GM19240 (cell line): ENCODE measurements at regions not wholly inside any gene's neighbourhood (a gene's known extent, or its start where the extent isn't known, plus 50 kb on each side); places are given as distances from the start of the nearest gene placed in this dataset.
"Not testable (repeated sequence)": the region's sequence is repeated elsewhere in the genome, so short reads cannot be mapped to it uniquely, and the experiment has no call there.

ENCODE experiments used
- DNase-seq: peaks from one replicate; pipeline ENCODE4 v3.0.0; 2011; ENCODE audit warnings: low spot score; ENCODE audit not compliant: insufficient read length

DNA sequence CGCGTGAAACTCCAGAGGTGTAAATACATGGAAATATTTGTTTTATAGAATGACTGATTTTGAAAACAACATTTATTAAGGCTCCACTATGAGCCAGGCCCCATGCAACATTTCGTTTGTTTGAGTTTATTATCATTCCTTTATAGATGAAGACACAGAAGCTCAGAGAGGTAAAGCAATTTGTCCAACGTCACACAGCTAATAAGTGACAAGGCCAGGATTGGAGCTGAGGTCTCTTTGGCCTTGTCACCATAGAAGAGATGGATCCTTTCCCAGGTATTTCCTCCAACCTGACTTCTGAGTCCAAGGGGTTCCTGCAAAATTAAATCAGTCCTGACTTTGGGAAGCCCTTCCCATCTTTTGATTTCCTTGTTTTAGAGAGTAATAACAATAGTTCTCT, 98.0 kb downstream of the SYF2 start:
- no peak for DNase-seq

DNA sequence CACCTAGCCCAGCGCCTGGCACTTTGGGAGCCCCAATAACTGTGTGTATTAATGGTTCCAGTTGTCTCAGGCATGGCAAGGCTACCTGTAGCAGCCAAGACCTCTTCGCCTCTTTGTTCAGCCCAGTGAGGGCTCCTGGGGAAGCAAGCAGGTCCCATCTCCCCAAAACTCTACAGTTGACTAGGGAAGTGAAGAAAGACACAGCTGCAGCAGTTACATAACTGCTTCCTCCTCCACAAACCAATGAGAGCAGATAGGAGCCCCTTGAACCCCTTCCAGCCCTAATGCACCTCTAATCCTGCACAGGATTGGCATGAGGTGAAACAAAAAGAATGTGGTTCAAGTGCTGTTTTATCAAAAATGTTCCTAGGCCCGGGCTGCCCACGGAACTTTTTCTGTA, 100.5 kb downstream of the SYF2 start:
- DNase-seq, result no peak

DNA sequence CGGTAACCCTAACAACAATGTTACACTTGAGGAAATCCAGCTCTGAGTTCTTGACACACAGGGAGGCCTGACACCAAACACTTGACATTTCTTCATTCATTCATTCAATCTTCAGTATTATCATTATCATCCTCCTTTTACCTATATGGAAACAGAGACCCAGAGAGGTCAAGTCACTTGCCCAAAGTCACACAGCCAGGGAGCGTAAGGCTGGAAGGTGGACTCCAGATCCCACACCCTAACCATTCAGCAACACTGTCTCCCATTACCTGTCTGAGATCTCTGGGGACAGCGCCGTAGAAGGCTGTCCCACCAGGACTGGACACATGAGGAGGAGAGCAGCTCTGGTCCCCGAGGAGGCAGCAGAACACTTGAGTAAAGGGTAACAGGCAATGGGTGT, 101.4 kb downstream of the SYF2 start:
- no peak for DNase-seq

DNA sequence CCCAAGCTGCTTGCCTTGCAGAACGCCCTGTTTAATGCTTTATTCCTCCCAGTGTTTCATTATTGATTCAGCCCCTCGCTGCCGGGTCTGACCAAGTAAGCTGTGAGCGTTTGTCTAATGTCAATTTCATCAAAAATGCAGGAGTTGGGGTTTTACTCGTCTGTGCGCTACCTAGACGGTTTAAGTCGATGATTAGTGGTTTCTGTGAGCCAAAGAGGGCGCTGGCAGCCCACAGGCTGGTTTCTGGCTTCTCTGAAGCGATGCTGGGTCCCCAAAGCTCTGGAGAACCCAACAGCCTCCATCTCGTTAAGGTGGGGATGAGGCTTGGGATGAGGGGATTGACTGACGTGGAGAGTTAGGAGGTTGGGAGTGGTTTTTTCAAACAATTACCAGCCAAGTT, 102.9 kb downstream of the SYF2 start:
- no peak for DNase-seq

DNA sequence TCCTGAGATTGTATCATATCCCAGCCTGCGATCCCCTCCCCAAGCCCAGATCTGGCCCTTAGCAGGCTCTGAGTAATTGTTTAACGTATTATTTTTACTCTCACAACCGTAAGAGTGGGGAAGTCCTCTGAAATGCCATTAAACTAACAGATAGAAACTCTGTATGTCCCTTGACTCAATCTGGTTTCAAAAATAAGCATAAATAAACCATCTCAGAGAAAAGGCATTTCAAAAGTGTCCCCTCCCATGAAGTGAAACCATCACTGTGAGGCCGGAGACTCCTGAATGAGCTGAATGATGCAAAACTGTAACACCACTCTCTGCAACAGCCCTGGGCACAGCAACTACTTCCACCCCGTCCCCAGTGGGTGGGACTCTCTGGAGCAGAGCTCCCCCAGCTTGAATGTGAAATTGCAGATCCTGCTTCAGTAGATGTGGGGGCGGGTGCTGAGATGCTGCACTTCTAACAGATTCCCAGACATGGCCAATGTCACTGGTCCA, 104.1 kb downstream of the SYF2 start:
- DNase-seq, result peak; percentile 46

DNA sequence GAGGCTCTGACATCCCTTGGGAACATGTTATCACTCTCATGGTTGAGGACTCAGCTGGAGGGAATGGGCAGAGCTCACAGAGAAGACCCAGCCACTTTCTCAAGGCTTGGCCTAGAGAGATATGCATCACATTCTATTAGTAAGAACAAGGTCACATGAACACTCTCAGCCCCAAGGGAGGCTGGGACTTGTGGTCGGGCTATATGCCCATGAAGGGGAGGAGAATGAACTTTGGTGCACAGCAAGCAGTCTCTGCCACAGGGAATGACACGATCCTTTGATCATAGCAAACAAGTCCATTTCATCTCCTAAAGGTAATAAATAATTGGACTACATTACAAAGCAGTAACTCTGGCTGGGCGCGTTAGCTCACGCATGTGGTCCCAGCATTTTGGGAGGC, 105.7 kb downstream of the SYF2 start:
- no peak for DNase-seq

DNA sequence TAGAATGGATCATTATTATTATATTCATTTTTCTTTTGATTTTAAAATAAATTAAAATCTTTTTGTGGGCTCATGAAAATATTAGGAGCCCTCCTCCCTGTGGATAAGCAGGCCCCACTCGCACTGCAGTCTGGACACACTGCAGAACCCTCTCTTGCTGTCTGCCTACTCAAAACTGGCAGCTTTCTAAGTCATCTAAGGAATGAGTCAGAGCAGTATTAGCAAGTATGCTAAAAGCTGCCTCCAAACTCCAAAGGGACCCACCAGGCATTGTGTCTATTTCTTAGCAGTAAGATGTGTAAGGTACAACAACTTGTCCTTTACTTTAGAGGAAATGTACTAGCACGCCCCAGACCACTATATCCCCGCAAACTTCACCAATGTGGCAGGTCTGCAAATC, 108.8 kb downstream of the SYF2 start:
- DNase-seq, result no peak

DNA sequence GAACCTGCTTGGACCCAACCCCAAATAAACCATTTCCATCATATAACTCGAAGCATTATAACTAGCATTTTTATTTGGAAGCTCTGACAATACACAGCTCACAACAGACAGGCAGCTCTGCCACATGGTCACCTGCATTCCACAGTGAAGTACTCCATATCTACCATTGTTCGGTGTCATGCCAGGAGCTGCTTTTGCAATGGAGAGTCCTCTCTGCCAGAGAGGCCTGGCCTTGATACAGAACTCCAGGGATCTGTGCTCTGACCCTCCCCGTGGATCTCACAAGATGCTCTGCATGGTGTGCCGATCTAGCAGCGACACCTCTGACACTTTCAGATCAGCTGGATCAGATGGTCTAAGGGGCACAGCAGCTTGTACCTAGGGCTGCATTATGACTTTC, 109.6 kb downstream of the SYF2 start:
- DNase-seq, result no peak

DNA sequence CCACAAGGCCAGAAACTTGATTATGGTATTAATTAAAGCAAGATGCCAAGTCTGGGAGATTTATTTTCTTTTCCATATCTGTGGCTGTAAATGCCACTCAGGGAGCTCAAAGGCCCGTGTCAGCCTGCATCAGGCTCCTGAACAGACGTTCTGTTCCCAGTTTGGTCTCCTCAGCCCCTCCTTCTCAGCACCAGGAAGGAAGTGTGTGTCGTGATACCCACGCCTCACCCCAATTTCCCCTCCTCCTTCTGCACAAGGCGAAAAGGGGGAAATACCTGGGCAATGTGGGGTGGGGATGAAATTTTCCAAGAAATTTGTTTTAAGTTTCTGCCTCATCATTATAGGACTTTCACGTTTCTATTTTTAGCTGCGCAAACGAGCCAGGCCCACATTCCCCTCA, 112.0 kb downstream of the SYF2 start:
- no peak for DNase-seq

DNA sequence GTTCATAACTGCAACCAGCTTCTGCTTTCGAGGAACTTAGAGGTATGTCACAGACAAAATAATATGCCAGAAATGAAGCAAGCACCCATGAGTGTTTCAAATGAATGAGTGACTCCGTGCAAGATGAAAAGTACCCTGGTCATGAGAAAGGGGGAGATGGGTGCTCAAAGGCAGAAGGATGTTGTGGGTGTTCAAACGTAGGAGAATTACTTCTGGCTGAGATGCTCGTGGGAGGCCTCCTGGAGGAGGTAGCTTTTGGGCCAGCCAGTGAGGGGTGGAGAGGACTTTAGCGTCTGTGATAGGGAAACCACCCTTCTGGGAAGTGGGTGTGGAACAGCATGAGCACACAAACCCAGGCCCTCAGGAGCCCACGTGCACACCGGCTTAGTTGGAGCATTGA, 113.8 kb downstream of the SYF2 start:
- DNase-seq, result no peak

DNA sequence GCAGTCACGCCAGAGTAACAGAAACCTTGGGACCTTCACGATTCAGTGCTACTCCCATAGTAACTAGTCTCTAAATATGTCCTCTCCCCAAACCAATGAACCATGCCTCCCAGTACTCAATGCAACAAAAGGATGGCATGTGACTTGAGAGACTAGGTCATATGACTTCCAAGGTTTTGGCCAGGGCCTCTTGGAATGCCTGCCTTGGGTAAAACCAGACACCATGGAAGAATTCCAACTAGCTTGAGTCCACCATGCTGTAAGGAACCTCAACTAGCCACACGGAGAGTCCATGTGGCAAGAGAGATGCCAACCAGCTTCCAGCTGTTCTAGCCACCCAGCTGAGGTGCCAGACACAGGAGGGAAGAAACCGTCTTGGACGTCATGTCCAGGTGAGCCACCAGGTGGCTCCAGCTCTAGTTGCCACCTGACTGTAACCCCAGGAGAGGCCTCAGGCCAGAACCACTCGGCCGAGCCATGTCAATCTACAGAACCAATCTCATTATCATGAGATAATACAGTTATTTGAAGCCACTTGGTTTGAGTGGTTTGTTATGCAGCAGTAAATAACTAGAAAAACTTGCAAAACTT, 115.0 kb downstream of the SYF2 start:
- no peak for DNase-seq

DNA sequence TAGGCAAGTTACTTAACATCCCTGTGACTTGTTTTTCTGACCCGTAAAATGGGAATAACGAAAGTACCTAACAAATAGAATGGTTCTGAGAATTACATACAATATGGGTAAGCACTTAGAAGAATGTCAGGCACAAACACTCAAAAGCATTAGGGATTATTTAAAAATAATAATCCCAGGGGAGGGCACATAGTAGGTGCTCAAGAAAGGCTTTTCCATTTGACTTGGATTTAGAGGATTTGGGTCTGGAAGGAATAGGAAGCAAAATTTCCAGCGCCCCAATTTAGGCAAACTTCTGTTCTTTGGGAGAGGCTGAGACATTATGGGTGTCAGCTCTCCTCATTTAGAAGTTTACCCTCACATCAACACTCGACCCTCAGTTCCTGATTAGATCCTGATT, 115.5 kb downstream of the SYF2 start:
- no peak for DNase-seq

DNA sequence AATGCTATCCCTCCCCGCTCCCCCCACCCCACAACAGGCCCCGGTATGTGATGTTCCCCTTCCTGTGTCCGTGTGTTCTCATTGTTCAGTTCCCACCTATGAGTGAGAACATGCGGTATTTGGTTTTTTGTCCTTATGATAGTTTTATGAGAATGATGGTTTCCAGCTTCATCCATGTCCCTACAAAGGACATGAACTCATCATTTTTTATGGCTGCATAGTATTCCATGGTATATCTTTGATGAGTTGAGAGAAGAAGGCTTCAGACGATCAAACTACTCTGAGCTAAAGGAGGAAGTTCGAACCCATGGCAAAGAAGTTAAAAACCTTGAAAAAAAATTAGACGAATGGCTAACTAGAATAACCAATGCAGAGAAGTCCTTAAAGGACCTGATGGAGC, 116.2 kb downstream of the SYF2 start:
- DNase-seq, result not testable (repeated sequence)

DNA sequence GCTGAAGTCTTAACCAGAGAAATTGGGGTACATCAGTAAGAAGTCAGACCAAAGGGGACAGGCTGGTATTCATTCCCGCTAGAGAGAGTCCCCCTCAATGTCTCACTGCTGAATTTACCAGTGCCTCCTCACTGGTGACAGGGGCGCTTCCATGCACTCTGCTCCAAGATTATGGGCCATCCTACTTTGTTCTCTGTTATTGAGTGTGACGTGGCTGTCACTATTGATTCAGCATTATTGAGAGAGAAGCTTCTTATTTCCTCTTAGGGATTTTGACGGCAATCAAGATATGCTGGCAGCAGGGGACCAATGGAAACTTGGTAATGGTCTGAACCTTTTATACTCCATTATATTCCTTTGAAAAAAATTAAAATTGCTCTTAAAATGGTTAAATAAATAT, 118.6 kb downstream of the SYF2 start:
- no peak for DNase-seq

DNA sequence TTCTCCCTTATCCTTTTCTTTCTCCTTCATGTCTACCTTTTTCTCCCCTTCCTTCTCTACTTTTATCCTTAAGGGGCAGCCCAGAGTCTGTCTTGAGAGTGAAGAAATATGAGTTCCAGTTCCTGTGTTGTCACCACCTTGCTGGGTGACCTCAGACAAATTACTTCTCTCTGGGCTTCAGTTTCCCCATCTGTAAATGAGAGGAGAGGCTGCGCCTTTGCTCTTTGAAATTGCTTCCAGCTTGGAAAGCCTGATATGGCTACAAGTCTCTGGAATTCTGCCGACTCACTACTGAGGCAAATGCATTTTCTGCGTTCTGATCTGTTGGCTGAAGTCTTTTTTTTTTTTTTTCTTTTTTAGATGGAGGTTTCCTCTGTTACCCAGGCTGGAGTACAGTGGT, 119.2 kb downstream of the SYF2 start:
- no peak for DNase-seq

DNA sequence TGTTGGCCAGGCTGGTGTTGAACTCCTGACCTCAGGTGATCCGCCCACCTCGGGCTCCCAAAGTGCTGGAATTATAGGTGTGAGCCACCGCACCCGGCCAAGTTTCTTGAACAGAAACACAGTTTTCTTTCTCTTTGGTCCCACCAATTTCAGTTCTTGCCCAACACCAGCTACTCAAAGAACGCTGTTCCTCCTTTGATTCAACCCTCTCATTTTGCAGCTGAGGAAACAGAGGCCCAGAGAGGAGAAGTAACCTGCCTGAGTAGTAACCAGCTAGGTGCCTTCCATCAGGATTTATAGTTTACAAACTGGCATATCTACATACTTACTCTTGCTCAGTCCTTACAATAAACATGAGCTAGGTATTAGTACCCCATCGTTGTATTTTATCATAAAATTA, 119.9 kb downstream of the SYF2 start:
- no peak for DNase-seq

DNA sequence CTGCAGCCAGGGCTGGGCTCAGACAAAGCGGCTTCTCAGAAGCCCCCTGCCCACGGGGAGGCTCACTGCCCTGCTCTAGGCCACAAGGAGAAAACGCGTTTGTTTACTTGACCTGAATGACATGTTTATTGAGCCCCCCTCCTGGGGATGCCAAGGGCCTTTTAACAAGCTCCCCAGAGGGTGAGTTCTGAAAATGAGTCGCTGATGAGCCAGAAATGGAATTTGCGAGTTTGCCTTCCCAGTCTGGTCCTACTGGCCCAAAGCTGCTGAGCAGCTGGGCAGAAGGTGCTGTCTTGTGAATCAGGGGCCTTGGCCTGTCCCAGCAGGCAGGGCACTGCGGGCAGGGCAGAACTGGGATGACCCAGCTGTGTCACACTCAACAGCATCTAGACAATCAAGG, 120.6 kb downstream of the SYF2 start:
- no peak for DNase-seq

DNA sequence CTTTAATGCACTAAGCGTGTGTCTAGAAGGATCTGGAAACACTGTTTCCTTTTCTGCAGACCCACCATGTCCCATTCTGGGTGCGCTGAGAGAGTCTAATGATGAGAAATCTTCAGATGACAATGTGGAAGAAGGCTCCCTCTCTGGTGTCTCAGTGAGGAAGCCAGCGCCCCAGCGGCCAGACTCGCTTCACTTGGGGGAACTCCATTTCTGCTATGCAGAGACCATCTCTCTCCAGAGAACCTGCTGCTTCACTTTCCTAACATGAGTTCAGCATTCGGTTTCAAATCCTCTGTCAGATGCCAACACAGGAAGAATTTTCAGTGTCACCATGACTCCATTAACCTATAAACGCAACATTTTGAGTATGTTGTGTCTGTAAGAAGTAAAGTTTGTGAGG, 121.8 kb downstream of the SYF2 start:
- DNase-seq, result no peak

DNA sequence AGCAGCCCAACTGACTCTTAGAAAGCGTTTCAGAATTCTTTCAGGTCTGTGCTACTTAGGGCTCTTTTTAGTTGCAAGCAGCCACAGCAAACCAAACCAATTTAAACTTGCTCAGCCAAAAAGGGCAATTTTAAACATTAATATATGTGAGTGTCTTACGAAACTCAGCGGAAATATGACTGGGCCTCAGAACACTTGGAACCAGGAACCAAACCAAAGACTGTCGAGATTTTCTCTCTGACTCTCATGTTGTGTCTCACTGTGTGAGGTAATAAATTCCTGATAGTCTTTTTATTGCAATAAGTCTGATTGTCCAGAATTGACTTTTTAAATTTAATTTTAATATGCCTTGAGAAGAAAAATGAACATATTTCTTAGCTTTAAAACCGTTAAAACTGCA, 122.3 kb downstream of the SYF2 start:
- DNase-seq, result no peak

DNA sequence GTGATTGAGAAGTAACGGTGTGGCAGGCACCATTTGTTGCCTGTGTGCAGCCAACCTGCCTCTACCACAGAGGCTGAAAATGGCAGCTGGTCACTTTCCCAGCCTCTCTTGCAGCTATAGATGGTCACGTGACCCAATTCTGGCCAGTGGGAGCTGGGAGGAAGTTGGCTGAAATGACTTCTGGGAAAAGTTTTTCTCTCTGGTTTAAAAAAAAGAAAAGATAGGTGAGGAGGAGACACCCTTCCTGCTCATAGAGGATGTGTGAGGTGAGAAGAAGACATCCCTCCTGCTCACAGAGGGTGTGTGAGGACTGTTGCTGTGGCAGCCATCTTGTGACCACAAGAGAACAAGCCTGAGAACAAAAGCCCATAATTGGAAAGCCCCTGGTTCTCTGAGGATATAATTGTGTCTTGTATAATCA, 122.8 kb downstream of the SYF2 start:
- no peak for DNase-seq

DNA sequence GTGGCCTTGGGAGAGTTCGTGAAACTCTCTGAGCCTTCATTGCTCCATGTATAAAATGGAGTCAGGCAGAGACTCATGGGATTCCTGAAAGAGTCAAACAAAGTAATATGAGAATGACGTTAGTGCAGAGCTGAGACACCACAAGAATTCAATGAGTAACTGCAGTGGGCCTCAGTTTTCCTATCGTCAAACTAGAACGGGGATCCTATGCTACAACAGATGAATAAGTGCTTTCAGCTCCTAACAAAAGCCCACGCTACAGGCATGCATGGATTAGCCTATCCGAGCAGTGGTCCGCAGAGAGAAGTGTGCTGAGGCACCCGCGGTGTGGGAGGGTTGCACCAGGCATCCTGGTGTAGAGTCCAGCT, 124.7 kb downstream of the SYF2 start:
- DNase-seq, result no peak

DNA sequence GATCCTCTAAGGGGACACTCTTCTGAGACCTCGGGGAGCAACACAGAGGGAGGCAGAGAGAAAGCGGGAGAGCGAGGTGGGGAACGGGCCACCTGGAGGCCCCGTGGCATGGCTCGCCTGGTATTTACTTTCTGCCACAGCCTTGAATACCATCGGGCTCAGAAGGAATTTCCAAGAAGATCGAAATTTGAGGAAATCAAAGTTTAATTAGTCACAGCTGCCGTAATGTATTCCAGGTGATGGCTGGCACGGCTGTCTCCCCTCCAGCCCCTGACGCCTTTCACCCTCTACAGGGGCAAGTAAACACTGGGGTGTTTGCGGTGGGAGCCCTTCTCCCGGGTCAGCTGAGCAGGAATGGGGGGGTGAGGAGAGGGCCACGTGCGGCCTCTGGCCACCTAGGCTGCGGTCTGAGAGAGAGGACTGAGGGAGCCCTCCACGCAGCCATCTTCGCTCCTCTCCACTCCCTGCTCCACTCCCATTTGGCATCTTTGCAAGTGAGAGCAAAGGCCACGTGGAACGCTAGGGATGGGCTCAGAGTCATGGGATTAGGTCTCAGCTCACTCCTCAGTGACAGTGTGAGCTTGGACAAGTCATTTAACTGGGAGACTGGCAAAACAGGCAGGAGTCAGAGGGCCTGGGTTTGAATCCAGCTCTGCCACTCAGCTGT, 125.2 kb downstream of the SYF2 start:
- no peak for DNase-seq

DNA sequence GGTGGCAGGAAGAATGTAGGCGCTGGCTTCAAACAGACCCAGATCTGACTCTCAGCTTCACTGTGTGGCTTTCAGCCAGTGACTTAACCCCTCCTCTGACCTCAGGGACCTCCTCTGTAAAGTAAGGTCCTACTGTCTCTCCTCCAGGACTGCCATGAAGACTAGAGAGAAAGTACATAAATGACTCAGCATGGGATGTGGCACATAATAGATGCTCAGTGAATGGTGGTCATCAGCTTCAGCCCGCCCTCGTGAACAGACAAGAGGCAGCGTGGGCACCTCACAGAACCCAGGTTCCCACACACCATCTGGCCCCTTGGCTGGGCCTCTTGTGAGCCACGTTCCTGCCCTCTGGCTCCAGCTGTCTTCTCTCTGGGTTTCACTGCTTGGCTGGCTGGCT, 126.0 kb downstream of the SYF2 start:
- no peak for DNase-seq

DNA sequence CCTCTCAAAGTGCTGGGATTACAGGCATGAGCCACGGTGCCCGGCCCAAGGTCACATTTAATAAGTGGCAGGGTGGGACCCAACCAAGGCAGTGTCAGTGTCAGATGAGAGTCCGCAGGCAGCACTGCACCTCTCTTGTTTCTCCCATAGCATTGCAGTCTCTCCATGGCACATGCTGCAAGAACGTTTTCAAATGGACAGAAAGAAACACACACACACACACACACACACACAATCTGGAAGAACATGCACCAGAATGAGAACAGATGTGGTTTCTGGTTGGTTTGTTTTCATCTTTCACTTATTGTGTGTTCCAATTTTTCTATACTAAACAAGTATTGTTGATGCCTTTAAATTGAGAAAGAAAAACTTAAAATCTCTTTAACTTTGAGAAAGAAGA, 126.5 kb downstream of the SYF2 start:
- DNase-seq, result no peak
